GM23338 (cell line): ENCODE measurements at regions not wholly inside any gene's neighbourhood (a gene's known extent, or its start where the extent isn't known, plus 50 kb on each side); places are given as distances from the start of the nearest gene placed in this dataset.
"Not testable (repeated sequence)": the region's sequence is repeated elsewhere in the genome, so short reads cannot be mapped to it uniquely, and the experiment has no call there.

Experiments used
- ATAC-seq: fragments of 200-7000 bp; cut with Tn5 transposase; 3 replicates; pipeline ENCODE4 v1.9.1; 2020
- DNase-seq: peaks from one replicate; pipeline ENCODE4 v3.0.0-alpha.2; 2015; ENCODE audit warnings: low spot score
- H2AFZ ChIP-seq: fragments of 200-600 bp; sonication (generic); 2 replicates; pipeline ENCODE4 v1.8.0; 2016; ENCODE audit warnings: antibody characterized with exemption, mild to moderate bottlenecking, moderate library complexity
- H3F3A ChIP-seq: fragments of 200-600 bp; sonication (generic); replicated peaks from 2 replicates; pipeline ENCODE4 v1.8.0; 2017; ENCODE audit warnings: antibody characterized with exemption, mixed run types, low read depth
- H3K27ac ChIP-seq: fragments of 200-600 bp; sonication (generic); 2 replicates; pipeline ENCODE4 v1.6.1; 2016; ENCODE audit warnings: low read depth
- H3K27me3 ChIP-seq: fragments of 200-600 bp; sonication (generic); 2 replicates; pipeline ENCODE4 v1.8.0; 2016; ENCODE audit warnings: mild to moderate bottlenecking, mixed run types, moderate library complexity; ENCODE audit not compliant: insufficient read depth
- H3K36me3 ChIP-seq: fragments of 200-600 bp; sonication (generic); 2 replicates; pipeline ENCODE4 v1.8.0; 2016; ENCODE audit warnings: mild to moderate bottlenecking; ENCODE audit not compliant: insufficient read depth
- H3K4me1 ChIP-seq: fragments of 200-600 bp; sonication (generic); 2 replicates; pipeline ENCODE4 v1.8.0; 2016; ENCODE audit warnings: mild to moderate bottlenecking, moderate library complexity; ENCODE audit not compliant: insufficient read depth
- H3K4me2 ChIP-seq: fragments of 200-600 bp; sonication (generic); 2 replicates; pipeline ENCODE4 v1.7.1; 2017; ENCODE audit warnings: mixed run types
- H3K4me3 ChIP-seq: fragments of 200-600 bp; sonication (generic); 2 replicates; pipeline ENCODE4 v1.6.1; 2016; ENCODE audit warnings: mixed run types
- H3K79me2 ChIP-seq: fragments of 200-600 bp; sonication (generic); replicated peaks from 2 replicates; pipeline ENCODE4 v1.8.0; 2017; ENCODE audit warnings: mild to moderate bottlenecking; ENCODE audit not compliant: insufficient read depth
- H3K9me2 ChIP-seq: fragments of 200-600 bp; sonication (generic); 2 replicates; pipeline ENCODE4 v1.8.0; 2017; ENCODE audit not compliant: insufficient read depth
- H4K20me1 ChIP-seq: fragments of 200-600 bp; sonication (generic); replicated peaks from 2 replicates; pipeline ENCODE4 v1.8.0; 2017; ENCODE audit warnings: mild to moderate bottlenecking; ENCODE audit not compliant: insufficient read depth
- H3K27ac Mint-ChIP-seq: 2 replicates; pipeline ENCODE4 v1.8.0; 2020; ENCODE audit warnings: inconsistent platforms, mild to moderate bottlenecking, moderate library complexity, mixed read lengths
- H3K27me3 Mint-ChIP-seq: 3 replicates; pipeline ENCODE4 v1.8.0; 2022; ENCODE audit warnings: low read depth, mild to moderate bottlenecking, moderate library complexity, mixed read lengths, inconsistent platforms; ENCODE audit not compliant: insufficient read depth, poor library complexity
- H3K36me3 Mint-ChIP-seq: 3 replicates; pipeline ENCODE4 v1.8.0; 2021; ENCODE audit warnings: low read depth, mild to moderate bottlenecking, inconsistent platforms, moderate library complexity, mixed read lengths
- H3K4me1 Mint-ChIP-seq: 3 replicates; pipeline ENCODE4 v1.8.0; 2020; ENCODE audit warnings: mild to moderate bottlenecking, inconsistent platforms, mixed read lengths
- H3K4me3 Mint-ChIP-seq: 3 replicates; pipeline ENCODE4 v1.8.0; 2021; ENCODE audit warnings: moderate library complexity, mild to moderate bottlenecking, inconsistent platforms, mixed read lengths
- H3K9me3 Mint-ChIP-seq: 3 replicates; pipeline ENCODE4 v1.8.0; 2020; ENCODE audit warnings: moderate library complexity, mild to moderate bottlenecking, inconsistent platforms, mixed read lengths
- CTCF ChIP-seq, 2 experiments: fragments of 200-600 bp in 1 of 2; sonication (generic) in 1 of 2; conservative IDR thresholded peaks; 2 replicates each; pipeline versions ENCODE4 v1.5.1 to v1.6.1; 2016 to 2017; ENCODE audit warnings: antibody characterized with exemption in 2 of 2, low read depth in 2 of 2, mild to moderate bottlenecking in 2 of 2, moderate library complexity in 1 of 2
- EZH2 ChIP-seq: fragments of 200-600 bp; sonication (generic); IDR thresholded peaks from one replicate; pipeline ENCODE4 v1.8.0; 2017; ENCODE audit warnings: antibody characterized with exemption, mild to moderate bottlenecking, low read depth; ENCODE audit not compliant: unreplicated experiment
- POLR2AphosphoS5 ChIP-seq: IDR thresholded peaks from 2 replicates; pipeline ENCODE4 v1.6.1; 2016; ENCODE audit warnings: antibody characterized with exemption, low read depth
- TF ChIP-seq, protein P1 (sequence below): IDR thresholded peaks from one replicate; pipeline ENCODE4 v1.6.1; 2018; ENCODE audit warnings: antibody characterized with exemption; ENCODE audit not compliant: unreplicated experiment

DNA sequence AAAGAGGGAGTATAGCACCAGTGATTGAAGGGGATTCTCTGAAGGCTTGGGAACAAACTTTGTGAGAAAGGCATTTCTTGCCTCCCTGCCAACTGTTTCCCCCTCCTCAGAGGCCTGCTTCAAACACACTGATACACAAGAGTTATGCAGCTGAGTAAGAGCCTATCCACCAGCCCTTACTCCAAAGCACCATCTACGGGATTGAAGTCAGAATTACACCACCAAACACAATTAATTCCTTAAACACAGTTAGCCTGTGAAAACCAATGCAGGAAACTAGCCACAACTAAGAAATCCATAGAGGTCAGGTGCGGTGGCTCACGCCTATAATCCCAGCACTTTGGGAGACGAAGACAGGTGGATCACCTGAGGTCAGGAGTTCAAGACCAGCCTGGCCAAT is 138.3 kb downstream of the SHCBP1 start (continued):
- TF ChIP-seq CTCF (conservative IDR thresholded peaks at IDR 0.05; ENCODE audit: low read depth in 2 of 2) (no peak), EZH2 (no peak)

DNA sequence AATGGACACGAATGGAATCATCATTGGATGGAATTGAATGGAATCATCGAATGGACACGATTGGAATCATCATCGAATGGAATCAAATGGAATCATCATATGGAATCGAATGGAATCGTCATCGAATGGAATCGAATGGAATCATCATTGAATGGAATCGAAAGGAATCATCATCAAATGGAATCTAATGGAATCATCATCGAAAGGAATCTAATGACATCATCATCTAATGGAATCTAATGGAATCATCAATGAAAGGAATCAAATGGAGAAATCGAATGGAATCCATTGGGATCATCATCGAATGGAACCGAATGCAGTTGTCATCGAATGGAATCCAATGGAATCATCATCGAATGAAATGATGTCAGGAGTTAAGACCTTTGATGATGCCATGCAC is 154.9 kb downstream of the SHCBP1 start:
- Histone ChIP-seq H3K9me2 (no peaks in the 10 kb centered on the region), H3K27ac (no peak overlapping the region), H3K79me2 (no peaks in the 10 kb centered on the region), H3K27me3 (no peaks in the 10 kb centered on the region), H3K36me3 (0 out of 2 replicates have a peak, but pooled peaks cover 6% of the 10 kb centered on the region), H2AFZ (no peak overlapping the region), H4K20me1 (no peaks in the 10 kb centered on the region), H3K4me2 (no peak overlapping the region), H3K4me3 (no peak overlapping the region), H3K4me1 (no peaks in the 10 kb centered on the region), H3F3A (no peaks in the 10 kb centered on the region)
- peaks cover 84% of the 10 kb centered on the region for H3K9me3 Mint-ChIP-seq
- H3K27ac Mint-ChIP-seq, result no peak overlapping the region
- H3K4me3 Mint-ChIP-seq, result no peak overlapping the region
- H3K4me1 Mint-ChIP-seq, result no peaks in the 10 kb centered on the region
- H3K27me3 Mint-ChIP-seq, result peaks cover 5% of the 10 kb centered on the region
- peaks cover 34% of the 10 kb centered on the region for H3K36me3 Mint-ChIP-seq
- DNase-seq, result no peak
- TF ChIP-seq, protein P1, sequence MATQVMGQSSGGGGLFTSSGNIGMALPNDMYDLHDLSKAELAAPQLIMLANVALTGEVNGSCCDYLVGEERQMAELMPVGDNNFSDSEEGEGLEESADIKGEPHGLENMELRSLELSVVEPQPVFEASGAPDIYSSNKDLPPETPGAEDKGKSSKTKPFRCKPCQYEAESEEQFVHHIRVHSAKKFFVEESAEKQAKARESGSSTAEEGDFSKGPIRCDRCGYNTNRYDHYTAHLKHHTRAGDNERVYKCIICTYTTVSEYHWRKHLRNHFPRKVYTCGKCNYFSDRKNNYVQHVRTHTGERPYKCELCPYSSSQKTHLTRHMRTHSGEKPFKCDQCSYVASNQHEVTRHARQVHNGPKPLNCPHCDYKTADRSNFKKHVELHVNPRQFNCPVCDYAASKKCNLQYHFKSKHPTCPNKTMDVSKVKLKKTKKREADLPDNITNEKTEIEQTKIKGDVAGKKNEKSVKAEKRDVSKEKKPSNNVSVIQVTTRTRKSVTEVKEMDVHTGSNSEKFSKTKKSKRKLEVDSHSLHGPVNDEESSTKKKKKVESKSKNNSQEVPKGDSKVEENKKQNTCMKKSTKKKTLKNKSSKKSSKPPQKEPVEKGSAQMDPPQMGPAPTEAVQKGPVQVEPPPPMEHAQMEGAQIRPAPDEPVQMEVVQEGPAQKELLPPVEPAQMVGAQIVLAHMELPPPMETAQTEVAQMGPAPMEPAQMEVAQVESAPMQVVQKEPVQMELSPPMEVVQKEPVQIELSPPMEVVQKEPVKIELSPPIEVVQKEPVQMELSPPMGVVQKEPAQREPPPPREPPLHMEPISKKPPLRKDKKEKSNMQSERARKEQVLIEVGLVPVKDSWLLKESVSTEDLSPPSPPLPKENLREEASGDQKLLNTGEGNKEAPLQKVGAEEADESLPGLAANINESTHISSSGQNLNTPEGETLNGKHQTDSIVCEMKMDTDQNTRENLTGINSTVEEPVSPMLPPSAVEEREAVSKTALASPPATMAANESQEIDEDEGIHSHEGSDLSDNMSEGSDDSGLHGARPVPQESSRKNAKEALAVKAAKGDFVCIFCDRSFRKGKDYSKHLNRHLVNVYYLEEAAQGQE, result no peak
- TF ChIP-seq POLR2AphosphoS5, result no peak
- ATAC-seq, result no peak

DNA sequence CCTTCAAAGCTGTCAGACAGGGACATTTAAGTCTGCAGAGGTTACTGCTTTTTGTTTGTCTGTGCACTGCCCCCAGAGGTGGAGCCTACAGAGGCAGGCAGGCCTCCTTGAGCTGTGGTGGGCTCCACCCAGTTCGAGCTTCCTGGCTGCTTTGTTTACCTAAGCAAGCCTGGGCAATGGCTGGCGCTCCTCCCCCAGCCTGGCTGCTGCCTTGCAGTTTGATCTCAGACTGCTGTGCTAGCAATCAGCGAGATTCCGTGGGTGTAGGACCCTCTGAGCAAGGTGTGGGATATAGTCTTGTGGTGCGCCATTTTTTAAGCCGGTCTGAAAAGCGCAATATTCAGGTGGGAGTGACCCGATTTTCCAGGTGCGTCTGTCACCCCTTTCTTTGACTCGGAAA is 166.4 kb downstream of the SHCBP1 start:
- H3K9me2 ChIP-seq, H3K4me1 Mint-ChIP-seq, H3K36me3 Mint-ChIP-seq, H3K4me3 Mint-ChIP-seq, H4K20me1 ChIP-seq, H3K27ac ChIP-seq, H3F3A ChIP-seq, H2AFZ ChIP-seq, ATAC-seq, H3K4me2 ChIP-seq, H3K79me2 ChIP-seq, DNase-seq, H3K27me3 ChIP-seq, H3K4me1 ChIP-seq, H3K27ac Mint-ChIP-seq, H3K36me3 ChIP-seq, H3K27me3 Mint-ChIP-seq, H3K4me3 ChIP-seq: not testable (repeated sequence)
- peaks cover 58% of the 10 kb centered on the region for H3K9me3 Mint-ChIP-seq
